Uterus (tissue), 3 donors: ENCODE measurements at regions not wholly inside any gene's neighbourhood (a gene's known extent, or its start where the extent isn't known, plus 50 kb on each side); places are given as distances from the start of the nearest gene placed in this dataset.

Experiments used
- DNase-seq, 2 donors: peaks; one replicate each; pipeline ENCODE4 v3.0.0-alpha.2; 2019 to 2020
- H3K27ac ChIP-seq, 2 donors: fragments of 200-600 bp; sonication (generic); 1 replicate in 1 of 2; 2 replicates in 1 of 2; pipeline ENCODE4 v1.5.1; 2016 to 2018
- H3K27me3 ChIP-seq, 2 donors: fragments of 200-600 bp; sonication (generic); one replicate each; pipeline ENCODE4 v1.5.1; 2018 to 2019; ENCODE audit warnings: control low read depth in 1 of 2
- H3K36me3 ChIP-seq, 2 donors: fragments of 200-600 bp; sonication (generic); one replicate each; pipeline ENCODE4 v1.5.1; 2019; ENCODE audit warnings: control low read depth in 1 of 2
- H3K4me1 ChIP-seq, 2 donors: fragments of 200-600 bp; sonication (generic); one replicate each; pipeline ENCODE4 v1.5.1; 2018 to 2019; ENCODE audit warnings: control low read depth in 1 of 2
- H3K4me3 ChIP-seq, 2 donors: fragments of 200-600 bp; sonication (generic); 1 replicate in 1 of 2; 2 replicates in 1 of 2; pipeline ENCODE4 v1.5.1; 2018 to 2019; ENCODE audit warnings: mild to moderate bottlenecking in 1 of 2
- H3K9me3 ChIP-seq, 2 donors: fragments of 200-600 bp; sonication (generic); one replicate each; pipeline ENCODE4 v1.5.1; 2019; ENCODE audit warnings: control low read depth in 1 of 2
- POLR2A ChIP-seq, 2 donors: fragments of 450-650 bp; IDR thresholded peaks; one replicate each; pipeline ENCODE4 v1.6.1; 2016; ENCODE audit warnings: antibody characterized with exemption in 2 of 2, mild to moderate bottlenecking in 1 of 2, moderate library complexity in 1 of 2
- intact Hi-C: fragments of 100-400 bp; cut with DNase I; formaldehyde crosslinking; loops from one replicate; pipeline ENCODE4 v1.15.1; 2023; ENCODE audit warnings: low total_unique reads
- TF ChIP-seq, protein P1 (sequence below), 4 experiments: fragments of 200-600 bp in 2 of 4; fragments of 450-650 bp in 2 of 4; sonication (generic) in 2 of 4; IDR thresholded peaks; one replicate each; pipeline ENCODE4 v1.5.1; 2016 to 2019; ENCODE audit warnings: antibody characterized with exemption in 4 of 4, mild to moderate bottlenecking in 2 of 4, moderate library complexity in 1 of 4
- donor health status: DM: yes; HTN: yes; CAD: no.

GRCh38 chr2:78782196-78782595, 243.3 kb upstream of the REG3G start:
- DNase-seq: no peak
- no peak overlapping the region for H3K4me3 ChIP-seq
- TF ChIP-seq, protein P1, sequence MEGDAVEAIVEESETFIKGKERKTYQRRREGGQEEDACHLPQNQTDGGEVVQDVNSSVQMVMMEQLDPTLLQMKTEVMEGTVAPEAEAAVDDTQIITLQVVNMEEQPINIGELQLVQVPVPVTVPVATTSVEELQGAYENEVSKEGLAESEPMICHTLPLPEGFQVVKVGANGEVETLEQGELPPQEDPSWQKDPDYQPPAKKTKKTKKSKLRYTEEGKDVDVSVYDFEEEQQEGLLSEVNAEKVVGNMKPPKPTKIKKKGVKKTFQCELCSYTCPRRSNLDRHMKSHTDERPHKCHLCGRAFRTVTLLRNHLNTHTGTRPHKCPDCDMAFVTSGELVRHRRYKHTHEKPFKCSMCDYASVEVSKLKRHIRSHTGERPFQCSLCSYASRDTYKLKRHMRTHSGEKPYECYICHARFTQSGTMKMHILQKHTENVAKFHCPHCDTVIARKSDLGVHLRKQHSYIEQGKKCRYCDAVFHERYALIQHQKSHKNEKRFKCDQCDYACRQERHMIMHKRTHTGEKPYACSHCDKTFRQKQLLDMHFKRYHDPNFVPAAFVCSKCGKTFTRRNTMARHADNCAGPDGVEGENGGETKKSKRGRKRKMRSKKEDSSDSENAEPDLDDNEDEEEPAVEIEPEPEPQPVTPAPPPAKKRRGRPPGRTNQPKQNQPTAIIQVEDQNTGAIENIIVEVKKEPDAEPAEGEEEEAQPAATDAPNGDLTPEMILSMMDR (IDR thresholded peaks at IDR 0.05): no peak
- TF ChIP-seq POLR2A (IDR thresholded peaks at IDR 0.05): no peak
- H3K4me1 ChIP-seq: no peaks in the 10 kb centered on the region
- H3K27me3 ChIP-seq: no peaks in the 10 kb centered on the region
- intact Hi-C loops: no loop called here
- no peaks in the 10 kb centered on the region for H3K36me3 ChIP-seq
- no peaks in the 10 kb centered on the region for H3K9me3 ChIP-seq
- no peak overlapping the region for H3K27ac ChIP-seq

GRCh38 chr2:78811955-78812610, 213.4 kb upstream of the REG3G start:
- H3K27ac ChIP-seq: no peak overlapping the region
- H3K4me1 ChIP-seq: no peaks in the 10 kb centered on the region
- TF ChIP-seq, protein P1 (IDR thresholded peaks at IDR 0.05): no peak
- TF ChIP-seq POLR2A (IDR thresholded peaks at IDR 0.05): no peak
- no peak overlapping the region for H3K4me3 ChIP-seq
- DNase-seq: no peak
- H3K9me3 ChIP-seq: no peaks in the 10 kb centered on the region
- intact Hi-C loops: no loop called here
- no peaks in the 10 kb centered on the region for H3K36me3 ChIP-seq
- no peaks in the 10 kb centered on the region for H3K27me3 ChIP-seq

DNA sequence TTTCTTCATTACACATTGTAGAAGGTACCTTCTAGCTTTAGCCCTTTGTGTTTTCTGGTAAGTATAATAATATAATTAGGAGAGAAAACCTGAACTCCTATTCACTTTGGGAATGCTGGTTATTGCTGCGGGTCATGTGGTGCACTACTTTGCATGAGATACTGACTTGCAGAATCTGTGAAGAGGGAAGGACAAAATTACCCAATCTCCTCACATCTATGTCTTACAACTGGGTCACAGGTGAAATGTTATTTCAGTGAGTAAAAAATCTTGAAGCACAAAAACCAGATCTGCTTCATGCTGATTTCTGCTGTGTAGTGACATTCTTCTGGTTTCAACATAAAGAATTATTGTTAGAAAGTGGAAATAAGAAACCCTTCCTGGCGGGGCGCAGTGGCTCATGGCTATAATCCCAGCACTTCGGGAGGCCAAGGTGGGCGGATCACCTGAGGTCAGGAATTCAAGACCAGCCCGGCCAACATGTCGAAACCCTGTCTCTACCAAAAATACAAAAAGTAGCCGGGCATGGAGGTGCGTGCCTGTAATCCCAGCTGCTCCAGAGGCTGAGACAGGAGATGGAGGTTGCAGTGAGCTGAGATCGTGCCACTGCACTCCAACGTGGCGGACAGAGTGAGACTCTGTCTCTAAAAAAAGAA, 211.0 kb upstream of the REG3G start:
- TF ChIP-seq, protein P1 (IDR thresholded peaks at IDR 0.05): no peak
- no peak for TF ChIP-seq POLR2A (IDR thresholded peaks at IDR 0.05)
- no peaks in the 10 kb centered on the region for H3K4me1 ChIP-seq
- no peaks in the 10 kb centered on the region for H3K27me3 ChIP-seq
- no peak overlapping the region for H3K4me3 ChIP-seq
- H3K9me3 ChIP-seq: no peaks in the 10 kb centered on the region
- no peak for DNase-seq
- intact Hi-C loops: no loop called here
- no peak overlapping the region for H3K27ac ChIP-seq
- H3K36me3 ChIP-seq: no peaks in the 10 kb centered on the region

DNA sequence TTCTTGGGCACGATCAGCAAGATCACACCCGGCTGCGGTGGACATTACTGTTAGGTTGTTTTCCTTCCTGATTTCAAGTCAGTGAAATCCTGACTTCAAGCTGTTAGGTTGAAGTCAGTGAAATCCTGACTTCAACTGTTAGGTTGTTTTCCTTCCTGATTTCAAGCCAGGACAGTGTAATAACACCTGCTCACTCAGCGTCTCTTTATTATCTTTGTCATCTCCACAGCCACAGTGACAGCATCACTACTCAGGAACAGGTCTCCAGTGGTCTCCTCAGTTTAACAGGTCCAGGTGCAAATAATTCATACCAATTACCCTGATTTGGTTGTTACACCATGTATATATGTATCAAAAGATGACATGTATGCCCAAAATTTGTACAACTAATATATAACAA, 208.1 kb upstream of the REG3G start:
- intact Hi-C loops: no loop called here
- DNase-seq: no peak
- TF ChIP-seq POLR2A (IDR thresholded peaks at IDR 0.05): no peak
- TF ChIP-seq, protein P1 (IDR thresholded peaks at IDR 0.05): no peak
- no peak overlapping the region for H3K27ac ChIP-seq
- H3K4me1 ChIP-seq: no peaks in the 10 kb centered on the region
- no peaks in the 10 kb centered on the region for H3K36me3 ChIP-seq
- no peaks in the 10 kb centered on the region for H3K9me3 ChIP-seq
- H3K27me3 ChIP-seq: no peaks in the 10 kb centered on the region
- no peak overlapping the region for H3K4me3 ChIP-seq

DNA sequence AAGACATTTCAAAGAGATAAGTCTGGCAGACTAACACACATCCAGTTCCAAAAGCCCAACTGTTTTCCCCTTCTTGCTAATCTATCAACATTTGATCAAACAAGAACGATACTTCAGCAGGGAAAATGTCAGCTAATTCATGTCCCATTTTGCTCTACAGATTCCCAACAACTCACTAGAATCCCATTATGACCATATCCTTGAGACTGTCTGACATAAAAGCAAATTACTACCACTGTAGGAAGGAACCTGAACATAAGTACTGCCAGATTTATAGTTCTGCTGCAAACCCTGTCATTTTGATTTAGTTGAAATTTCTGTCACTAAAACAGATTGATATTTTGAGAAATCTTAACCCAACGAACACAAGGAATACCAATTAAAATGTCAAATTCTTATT, 193.0 kb upstream of the REG3G start:
- no peaks in the 10 kb centered on the region for H3K36me3 ChIP-seq
- no peak overlapping the region for H3K27ac ChIP-seq
- intact Hi-C loops: no loop called here
- no peak overlapping the region for H3K4me3 ChIP-seq
- no peaks in the 10 kb centered on the region for H3K27me3 ChIP-seq
- TF ChIP-seq, protein P1 (IDR thresholded peaks at IDR 0.05): no peak
- TF ChIP-seq POLR2A (IDR thresholded peaks at IDR 0.05): no peak
- H3K4me1 ChIP-seq: no peaks in the 10 kb centered on the region
- H3K9me3 ChIP-seq: no peaks in the 10 kb centered on the region
- no peak for DNase-seq
